Naive thymus-derived CD8-positive, alpha-beta T cell (primary cell): ENCODE measurements at regions not wholly inside any gene's neighbourhood (a gene's known extent, or its start where the extent isn't known, plus 50 kb on each side); places are given as distances from the start of the nearest gene placed in this dataset.
A peak's percentile ranks its signal among the peaks of the same experiment; 100 is the strongest.

ENCODE experiments used
- ATAC-seq, 2 donors: fragments of 150-1000 bp; cut with Tn5 transposase in 1 of 2; sonication (Bioruptor Pico), chemical (Tn5 transposase) in 1 of 2; 1 replicate in 1 of 2; 2 replicates in 1 of 2; pipeline ENCODE4 v1.10.0; 2021; ENCODE audit warnings: mild to moderate bottlenecking in 2 of 2, moderate library complexity in 2 of 2
- POLR2A ChIA-PET: fragments of 350-600 bp; sonication (Branson Sonifier 250); formaldehyde crosslinking; loops from one replicate; lab custom pipeline; 2021; ENCODE audit warnings: antibody characterized with exemption; lab: Charles Lee
- DNase-seq, 10 donors: peaks; one replicate each; pipeline versions ENCODE4 v3.0.0 to v3.0.0-alpha.2; 2020 to 2022
- H3K27ac Mint-ChIP-seq, 10 donors: one replicate each; pipeline ENCODE4 v1.8.0; 2020 to 2022; ENCODE audit warnings: mild to moderate bottlenecking in 10 of 10, mixed read lengths in 10 of 10, moderate library complexity in 4 of 10, inconsistent platforms in 1 of 10
- H3K27me3 Mint-ChIP-seq, 5 donors: one replicate each; pipeline ENCODE4 v1.8.0; 2021 to 2022; ENCODE audit warnings: mixed read lengths in 5 of 5
- H3K36me3 Mint-ChIP-seq, 3 donors: one replicate each; pipeline ENCODE4 v1.8.0; 2020 to 2022; ENCODE audit warnings: mixed read lengths in 3 of 3, mild to moderate bottlenecking in 2 of 3, inconsistent platforms in 1 of 3
- H3K4me1 Mint-ChIP-seq, 4 donors: one replicate each; pipeline ENCODE4 v1.8.0; 2021 to 2022; ENCODE audit warnings: mixed read lengths in 4 of 4
- H3K4me3 Mint-ChIP-seq, 10 donors: one replicate each; pipeline ENCODE4 v1.8.0; 2020 to 2022; ENCODE audit warnings: mild to moderate bottlenecking in 10 of 10, mixed read lengths in 10 of 10, moderate library complexity in 6 of 10, inconsistent platforms in 1 of 10
- H3K9me3 Mint-ChIP-seq, 9 donors: one replicate each; pipeline ENCODE4 v1.8.0; 2020 to 2022; ENCODE audit warnings: mixed read lengths in 9 of 9, mild to moderate bottlenecking in 3 of 9, inconsistent platforms in 1 of 9, moderate library complexity in 1 of 9

- H3K27ac Mint-ChIP-seq, result no peak overlapping the region
- peaks cover 0 to 18% (median 2%) of the 10 kb centered on the region in 9 donors for H3K9me3 Mint-ChIP-seq
- no peak overlapping the region for H3K4me3 Mint-ChIP-seq
- peaks cover 4 to 26% (median 16%) of the 10 kb centered on the region in 5 donors for H3K27me3 Mint-ChIP-seq
- DNase-seq, result no peak
- H3K4me1 Mint-ChIP-seq, result no peaks in the 10 kb centered on the region
- no peak for ATAC-seq
- POLR2A ChIA-PET, result interaction anchor here (0.6 kb wide), 1 partner anchor 158 kb away, joined by 4 read pairs; no protein-coding TSS in a partner anchor
- H3K36me3 Mint-ChIP-seq, result peaks cover 0 to 7% (median 2%) of the 10 kb centered on the region in 3 donors
Measured at GRCh38 chr14:51491776-51492175, 159.9 kb upstream of the FRMD6 start.

DNA sequence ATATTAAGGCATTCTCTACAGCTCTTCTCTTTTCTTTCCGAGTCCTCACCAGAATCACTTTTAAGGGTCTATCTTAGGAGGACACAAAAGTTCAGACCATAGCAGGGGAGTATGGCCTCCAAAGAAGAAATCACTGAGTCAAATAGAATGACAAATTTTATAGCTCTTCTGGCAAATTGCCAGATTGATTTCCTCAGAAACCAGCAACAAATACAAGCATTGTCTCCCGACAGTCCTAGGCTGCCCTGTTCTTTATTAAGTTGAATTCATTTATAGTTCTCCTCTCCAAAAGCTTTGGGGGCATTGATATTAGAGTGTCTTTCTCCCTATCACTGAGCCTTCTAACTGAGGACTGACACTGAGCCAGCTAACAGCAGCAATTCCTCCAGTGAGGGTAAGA lies 156.4 kb upstream of the FRMD6 start:
- Mint-ChIP-seq H3K4me3 (no peak overlapping the region), H3K27ac (no peak overlapping the region), H3K4me1 (no peaks in the 10 kb centered on the region), H3K9me3 (peaks cover 0 to 31% (median 7%) of the 10 kb centered on the region in 9 donors), H3K36me3 (peaks cover 0 to 24% (median 4%) of the 10 kb centered on the region in 3 donors), H3K27me3 (peaks cover 2 to 19% (median 16%) of the 10 kb centered on the region in 5 donors)
- no peak for ATAC-seq
- DNase-seq, result no peak
- POLR2A ChIA-PET, result no interaction called here

GRCh38 chr14:51498411-51499227 lies 153.1 kb upstream of the FRMD6 start:
- POLR2A ChIA-PET, result no interaction called here

DNA sequence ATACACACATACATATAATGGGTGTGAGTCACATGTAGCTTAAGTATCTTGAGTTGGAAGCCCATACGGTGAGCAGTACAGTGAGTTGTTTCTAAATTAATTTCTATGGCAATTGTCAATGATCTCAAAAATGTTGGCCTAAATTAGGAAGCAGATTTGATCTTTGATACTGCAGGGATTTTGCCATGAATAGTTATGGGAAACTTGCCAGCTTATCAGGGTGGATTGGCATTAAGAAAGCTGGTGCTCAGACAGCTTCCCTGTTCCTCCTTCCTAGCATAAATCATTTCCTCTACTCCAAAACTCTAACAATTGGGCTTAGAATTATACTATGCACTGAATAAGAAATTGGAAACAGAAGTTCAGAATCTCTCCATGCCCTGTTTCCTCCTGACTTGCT lies 150.9 kb upstream of the FRMD6 start:
- Mint-ChIP-seq H3K36me3 (peaks cover 0 to 19% (median 3%) of the 10 kb centered on the region in 3 donors), H3K4me3 (no peak overlapping the region), H3K4me1 (no peaks in the 10 kb centered on the region), H3K27ac (no peak overlapping the region), H3K9me3 (peaks cover 0 to 35% (median 7%) of the 10 kb centered on the region in 9 donors), H3K27me3 (peaks cover 5 to 22% (median 8%) of the 10 kb centered on the region in 5 donors)
- ATAC-seq, result no peak
- no peak for DNase-seq
- POLR2A ChIA-PET, result no interaction called here

More at GRCh38 chr14:51498411-51499227, 153.1 kb upstream of the FRMD6 start:
- no peak overlapping the region for H3K4me3 Mint-ChIP-seq
- no peaks in the 10 kb centered on the region for H3K4me1 Mint-ChIP-seq
- peaks cover 0 to 23% (median 7%) of the 10 kb centered on the region in 5 donors for H3K27me3 Mint-ChIP-seq
- no peak overlapping the region for H3K27ac Mint-ChIP-seq
- peaks cover 0 to 19% (median 3%) of the 10 kb centered on the region in 3 donors for H3K36me3 Mint-ChIP-seq
- H3K9me3 Mint-ChIP-seq, result peaks cover 0 to 35% (median 9%) of the 10 kb centered on the region in 9 donors
- ATAC-seq (no peak), DNase-seq (no peak)

DNA sequence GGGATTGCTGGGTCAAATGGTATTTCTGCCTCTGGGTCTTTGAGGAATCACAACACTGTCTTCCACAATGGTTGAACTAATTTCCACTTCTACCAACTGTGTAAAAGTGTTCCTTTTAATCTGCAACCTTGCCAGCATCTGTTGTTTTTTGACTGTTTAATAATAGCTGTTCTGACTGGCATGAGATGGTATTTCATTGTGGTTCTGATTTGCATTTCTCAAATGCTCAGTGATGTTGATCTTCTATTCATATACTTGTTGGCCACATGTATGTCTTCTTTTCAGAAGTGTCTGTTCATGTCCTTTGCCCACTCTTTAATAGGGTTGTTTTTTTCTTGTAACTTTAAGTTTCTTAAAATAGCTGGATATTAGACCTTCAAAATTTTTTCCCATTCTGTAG lies 150.0 kb upstream of the FRMD6 start:
- Mint-ChIP-seq H3K27ac (no peak overlapping the region), H3K9me3 (peaks cover 0 to 26% (median 7%) of the 10 kb centered on the region in 9 donors), H3K27me3 (peaks cover 6 to 31% (median 13%) of the 10 kb centered on the region in 5 donors), H3K36me3 (peaks cover 0 to 18% (median 3%) of the 10 kb centered on the region in 3 donors), H3K4me1 (no peaks in the 10 kb centered on the region), H3K4me3 (no peak overlapping the region)
- DNase-seq, result no peak
- no peak for ATAC-seq
- POLR2A ChIA-PET, result no interaction called here

GRCh38 chr14:51504669-51505068 lies 147.0 kb upstream of the FRMD6 start:
- no peak overlapping the region for H3K27ac Mint-ChIP-seq
- DNase-seq (no peak), ATAC-seq (no peak)
- H3K4me3 Mint-ChIP-seq, result no peak overlapping the region
- H3K9me3 Mint-ChIP-seq, result peaks cover 0 to 9% (median 1%) of the 10 kb centered on the region in 9 donors
- H3K36me3 Mint-ChIP-seq, result no peaks in the 10 kb centered on the region
- H3K27me3 Mint-ChIP-seq, result peaks cover 7 to 45% (median 24%) of the 10 kb centered on the region in 5 donors
- POLR2A ChIA-PET, result no interaction called here
- no peaks in the 10 kb centered on the region for H3K4me1 Mint-ChIP-seq

DNA sequence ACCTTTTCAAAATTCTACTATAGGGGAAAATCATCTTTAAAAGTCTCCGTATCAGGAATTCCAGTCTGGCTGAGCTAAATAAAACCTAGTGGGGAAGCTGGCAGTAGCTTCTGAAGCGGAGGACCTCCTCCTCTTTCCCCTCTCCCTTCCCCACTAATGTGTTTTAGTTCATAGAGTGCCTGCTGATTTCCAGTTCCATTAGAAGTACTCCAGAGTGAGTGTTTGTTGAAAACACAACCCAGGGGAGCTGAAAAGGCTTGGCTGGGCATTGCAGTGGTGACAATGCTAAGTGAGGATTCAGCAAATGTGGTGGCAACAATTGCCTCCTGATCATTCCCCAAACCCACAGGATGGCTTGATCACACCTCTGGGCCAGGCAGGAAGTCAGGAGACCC lies 144.2 kb upstream of the FRMD6 start:
- Mint-ChIP-seq H3K4me1 (no peaks in the 10 kb centered on the region), H3K4me3 (no peak overlapping the region), H3K27me3 (peaks cover 7 to 45% (median 24%) of the 10 kb centered on the region in 5 donors), H3K9me3 (peaks cover 0 to 7% (median 2%) of the 10 kb centered on the region in 9 donors), H3K27ac (no peak overlapping the region), H3K36me3 (peaks cover 0 to 5% (median 0%) of the 10 kb centered on the region in 3 donors)
- POLR2A ChIA-PET, result no interaction called here
- DNase-seq, result no peak
- ATAC-seq, result no peak

DNA sequence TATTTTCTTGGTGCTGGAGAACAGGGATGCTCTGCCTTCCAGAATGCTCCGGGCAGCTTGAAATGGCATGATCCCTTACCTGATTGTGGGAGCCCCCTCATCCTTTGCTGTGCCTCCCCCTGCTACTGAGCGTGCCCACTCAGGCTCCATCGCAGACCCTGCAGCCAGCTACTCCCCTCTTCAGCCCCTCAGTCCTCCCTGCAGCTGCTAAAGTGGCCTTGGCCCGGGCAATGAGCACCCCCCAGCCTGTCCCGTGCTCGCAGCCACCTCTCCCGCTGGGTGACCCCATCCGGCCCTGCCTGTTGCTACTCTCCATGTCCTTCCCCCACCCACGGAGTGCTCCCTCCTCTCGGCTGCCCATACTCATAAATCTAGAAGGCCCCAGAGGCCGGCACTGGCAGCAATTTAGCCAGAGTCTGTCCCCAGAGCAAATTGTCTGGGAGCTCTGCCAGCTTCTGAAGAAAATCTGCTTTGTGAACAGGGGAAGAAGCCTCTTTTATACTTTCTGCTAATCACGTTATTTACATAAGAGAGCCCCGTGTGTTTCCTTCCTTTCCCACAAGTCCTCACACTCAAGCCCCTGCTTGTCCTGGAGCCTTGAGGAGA lies 143.7 kb upstream of the FRMD6 start:
- ATAC-seq (no peak), DNase-seq (no peak)
- Mint-ChIP-seq H3K27me3 (peaks cover 7 to 40% (median 24%) of the 10 kb centered on the region in 5 donors), H3K27ac (no peak overlapping the region), H3K36me3 (peaks cover 0 to 5% (median 0%) of the 10 kb centered on the region in 3 donors), H3K9me3 (peaks cover 0 to 6% (median 0%) of the 10 kb centered on the region in 9 donors), H3K4me3 (no peak overlapping the region), H3K4me1 (no peaks in the 10 kb centered on the region)
- POLR2A ChIA-PET, result no interaction called here

DNA sequence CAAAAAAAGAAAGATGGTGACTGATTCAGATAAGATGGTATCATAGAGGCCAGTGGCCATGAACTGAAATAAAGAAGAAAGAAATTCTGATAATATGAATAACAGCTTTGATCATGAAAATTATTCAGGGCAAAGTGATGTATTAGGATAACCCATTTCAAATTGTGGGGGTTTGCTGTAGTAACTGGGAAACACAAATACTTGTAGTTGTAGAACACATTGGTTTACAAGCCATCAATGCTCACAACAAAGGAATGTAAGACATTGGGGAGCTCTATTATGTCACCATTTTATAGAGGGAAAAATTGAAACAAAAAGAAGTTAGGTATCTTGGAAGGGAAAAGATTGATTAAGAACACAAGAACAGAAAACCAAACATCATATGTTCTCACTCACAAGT lies 140.4 kb upstream of the FRMD6 start:
- ATAC-seq (no peak), DNase-seq (no peak)
- Mint-ChIP-seq H3K27ac (no peak overlapping the region), H3K4me3 (no peak overlapping the region), H3K27me3 (peaks cover 7 to 28% (median 17%) of the 10 kb centered on the region in 5 donors), H3K4me1 (no peaks in the 10 kb centered on the region), H3K9me3 (peaks cover 0 to 5% (median 0%) of the 10 kb centered on the region in 9 donors), H3K36me3 (peaks cover 0 to 5% (median 0%) of the 10 kb centered on the region in 3 donors)
- POLR2A ChIA-PET, result no interaction called here

- POLR2A ChIA-PET, result no interaction called here
- DNase-seq, result no peak
- Mint-ChIP-seq H3K9me3 (peaks cover 0 to 5% (median 0%) of the 10 kb centered on the region in 9 donors), H3K27me3 (peaks cover 12 to 28% (median 16%) of the 10 kb centered on the region in 5 donors), H3K4me1 (no peaks in the 10 kb centered on the region), H3K4me3 (no peak overlapping the region), H3K36me3 (peaks cover 0 to 5% (median 0%) of the 10 kb centered on the region in 3 donors), H3K27ac (no peak overlapping the region)
- ATAC-seq, result no peak
Measured at GRCh38 chr14:51512316-51512715, 139.4 kb upstream of the FRMD6 start.

GRCh38 chr14:51513281-51513680 lies 138.4 kb upstream of the FRMD6 start:
- no peak for DNase-seq
- Mint-ChIP-seq H3K27me3 (peaks cover 11 to 29% (median 12%) of the 10 kb centered on the region in 5 donors), H3K4me3 (no peak overlapping the region), H3K9me3 (peaks cover 0 to 5% (median 0%) of the 10 kb centered on the region in 9 donors), H3K4me1 (no peaks in the 10 kb centered on the region), H3K36me3 (peaks cover 0 to 5% (median 0%) of the 10 kb centered on the region in 3 donors), H3K27ac (no peak overlapping the region)
- POLR2A ChIA-PET, result no interaction called here
- no peak for ATAC-seq

DNA sequence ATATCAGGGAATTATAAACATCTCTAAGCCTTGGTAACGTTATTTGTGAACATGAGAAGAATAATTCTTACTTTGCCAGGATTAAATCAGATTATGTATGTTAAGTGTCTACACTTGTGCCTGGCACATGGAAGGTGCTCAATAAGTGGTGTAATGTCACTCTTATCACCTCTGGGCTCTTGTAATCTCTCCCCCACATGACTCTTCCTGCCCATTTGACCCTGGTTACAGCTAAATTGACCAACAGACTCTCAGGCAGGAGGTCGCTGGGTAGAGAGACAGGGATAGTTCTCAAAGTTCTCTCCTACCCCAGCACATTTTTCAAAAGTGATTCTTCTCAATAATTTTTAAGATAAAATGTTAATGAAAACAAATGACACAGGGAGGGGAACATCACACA lies 137.8 kb upstream of the FRMD6 start:
- POLR2A ChIA-PET, result no interaction called here
- DNase-seq (no peak), ATAC-seq (no peak)
- H3K27me3 Mint-ChIP-seq, result peaks cover 5 to 22% (median 10%) of the 10 kb centered on the region in 5 donors
- H3K9me3 Mint-ChIP-seq, result peaks cover 0 to 5% (median 0%) of the 10 kb centered on the region in 9 donors
- no peaks in the 10 kb centered on the region for H3K4me1 Mint-ChIP-seq
- peaks cover 0 to 5% (median 0%) of the 10 kb centered on the region in 3 donors for H3K36me3 Mint-ChIP-seq
- H3K4me3 Mint-ChIP-seq, result no peak overlapping the region
- peak overlapping the region in 1 of 10 donors; percentile 61 for H3K27ac Mint-ChIP-seq

DNA sequence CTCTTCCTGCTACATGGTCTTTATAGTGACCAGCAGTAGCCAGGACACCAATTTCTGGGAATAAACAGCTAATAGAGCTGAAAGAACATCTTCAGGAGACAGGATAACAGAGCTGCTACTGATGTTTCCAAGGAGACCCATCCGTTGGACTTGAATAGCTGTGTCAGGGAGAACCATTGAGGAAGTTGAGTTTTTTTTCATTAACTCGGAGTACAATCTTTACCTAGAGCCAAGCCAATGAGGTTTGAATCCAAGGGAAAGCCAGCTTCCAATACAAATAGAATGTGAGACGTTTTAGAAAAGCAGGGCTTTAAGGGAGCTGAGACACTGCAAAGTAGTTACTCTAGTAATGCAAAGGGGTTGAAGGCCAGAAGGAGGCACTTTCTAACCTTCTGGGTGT lies 136.1 kb upstream of the FRMD6 start:
- peaks cover 0 to 5% (median 0%) of the 10 kb centered on the region in 3 donors for H3K36me3 Mint-ChIP-seq
- peaks cover 0 to 3% (median 0%) of the 10 kb centered on the region in 9 donors for H3K9me3 Mint-ChIP-seq
- no peaks in the 10 kb centered on the region for H3K4me1 Mint-ChIP-seq
- POLR2A ChIA-PET, result no interaction called here
- H3K27me3 Mint-ChIP-seq, result peaks cover 6 to 22% (median 14%) of the 10 kb centered on the region in 5 donors
- H3K4me3 Mint-ChIP-seq, result no peak overlapping the region
- ATAC-seq (no peak), DNase-seq (no peak)
- no peak overlapping the region for H3K27ac Mint-ChIP-seq
